SK-N-SH treated with all-trans-retinoic acid at 6 μM for 48 hours (cell line): ENCODE measurements at regions not wholly inside any gene's neighbourhood (a gene's known extent, or its start where the extent isn't known, plus 50 kb on each side); places are given as distances from the start of the nearest gene placed in this dataset.

Experiments
- ATAC-seq: fragments of 200-7000 bp; cut with Tn5 transposase; 3 replicates; pipeline ENCODE4 v1.9.1; 2020; ENCODE audit warnings: mild to moderate bottlenecking, moderate library complexity
- ARNTL ChIP-seq: fragments of 450-650 bp; formaldehyde crosslinking; IDR thresholded peaks from 2 replicates; pipeline ENCODE4 v1.5.0; 2020; ENCODE audit warnings: low read depth, mild to moderate bottlenecking, moderate library complexity, borderline replicate concordance
- BACH2 ChIP-seq: fragments of 250-450 bp; sonication (Bioruptor Pico); IDR thresholded peaks from 2 replicates; pipeline ENCODE4 v1.9.0; 2021; ENCODE audit warnings: mild to moderate bottlenecking, borderline replicate concordance
- CSDC2 ChIP-seq: fragments of 250-450 bp; sonication (Bioruptor Pico); IDR thresholded peaks from 2 replicates; pipeline ENCODE4 v1.5.0; 2020; ENCODE audit warnings: mild to moderate bottlenecking, moderate library complexity
- ESRRG ChIP-seq: fragments of 250-450 bp; sonication (Bioruptor Pico); IDR thresholded peaks from 2 replicates; pipeline ENCODE4 v1.6.1; 2021; ENCODE audit warnings: mild to moderate bottlenecking
- GLIS3 ChIP-seq: fragments of 250-450 bp; sonication (Bioruptor Pico); IDR thresholded peaks from 2 replicates; pipeline ENCODE4 v1.5.0; 2020; ENCODE audit warnings: mild to moderate bottlenecking, moderate library complexity
- ISL1 ChIP-seq: fragments of 250-450 bp; sonication (Bioruptor Pico); IDR thresholded peaks from 2 replicates; pipeline ENCODE4 v2.1.2; 2022; ENCODE audit warnings: mild to moderate bottlenecking, moderate library complexity
- OSR1 ChIP-seq: fragments of 250-450 bp; sonication (Bioruptor Pico); IDR thresholded peaks from 2 replicates; pipeline ENCODE4 v1.8.0; 2022; ENCODE audit warnings: moderate library complexity, mild to moderate bottlenecking, inconsistent platforms
- PATZ1 ChIP-seq: fragments of 250-450 bp; sonication (Bioruptor Pico); IDR thresholded peaks from 2 replicates; pipeline ENCODE4 v1.8.0; 2020; ENCODE audit warnings: mild to moderate bottlenecking, moderate library complexity, borderline replicate concordance
- PPARA ChIP-seq: fragments of 250-450 bp; sonication (Bioruptor Pico); IDR thresholded peaks from 2 replicates; pipeline ENCODE4 v1.5.0; 2020; ENCODE audit warnings: mild to moderate bottlenecking, borderline replicate concordance
- RARB ChIP-seq: fragments of 250-450 bp; sonication (Bioruptor Pico); IDR thresholded peaks from 2 replicates; pipeline ENCODE4 v1.8.0; 2021; ENCODE audit warnings: mild to moderate bottlenecking, moderate library complexity
- SNAI2 ChIP-seq: fragments of 250-450 bp; sonication (Bioruptor Pico); IDR thresholded peaks from 2 replicates; pipeline ENCODE4 v1.5.0; 2020; ENCODE audit warnings: mild to moderate bottlenecking, moderate library complexity
- TCF4 ChIP-seq: fragments of 250-450 bp; sonication (Bioruptor Pico); IDR thresholded peaks from 2 replicates; pipeline ENCODE4 v1.8.0; 2021; ENCODE audit warnings: mild to moderate bottlenecking, moderate library complexity, borderline replicate concordance
- TOX ChIP-seq: fragments of 250-450 bp; sonication (Bioruptor Pico); IDR thresholded peaks from 2 replicates; pipeline ENCODE4 v1.8.0; 2021; ENCODE audit warnings: mild to moderate bottlenecking, moderate library complexity, borderline replicate concordance
- ZC3H10 ChIP-seq: fragments of 250-450 bp; sonication (Bioruptor Pico); IDR thresholded peaks from 2 replicates; pipeline ENCODE4 v1.5.1; 2021; ENCODE audit warnings: mild to moderate bottlenecking, moderate library complexity
- ZFP30 ChIP-seq: fragments of 450-650 bp; formaldehyde crosslinking; IDR thresholded peaks from 2 replicates; pipeline ENCODE4 v1.5.0; 2022; ENCODE audit warnings: mild to moderate bottlenecking, moderate library complexity
- ZNF565 ChIP-seq: fragments of 450-650 bp; formaldehyde crosslinking; conservative IDR thresholded peaks from 2 replicates; pipeline ENCODE4 v1.5.0; 2020; ENCODE audit warnings: low read depth, mild to moderate bottlenecking, moderate library complexity
- ZNF70 ChIP-seq: fragments of 450-650 bp; formaldehyde crosslinking; IDR thresholded peaks from 2 replicates; pipeline ENCODE4 v1.5.0; 2020; ENCODE audit warnings: mild to moderate bottlenecking, moderate library complexity
- ZNF8 ChIP-seq: fragments of 450-650 bp; formaldehyde crosslinking; IDR thresholded peaks from 2 replicates; pipeline ENCODE4 v1.5.0; 2020; ENCODE audit warnings: mild to moderate bottlenecking, moderate library complexity
- TF ChIP-seq, protein P1 (sequence below): fragments of 250-450 bp; sonication (Bioruptor Pico); IDR thresholded peaks from 2 replicates; pipeline ENCODE4 v1.5.1; 2021; ENCODE audit warnings: mild to moderate bottlenecking, moderate library complexity
- TF ChIP-seq, protein P2 (sequence below): fragments of 250-450 bp; sonication (Bioruptor Pico); IDR thresholded peaks from 2 replicates; pipeline ENCODE4 v1.8.0; 2021; ENCODE audit warnings: low read depth, mild to moderate bottlenecking, moderate library complexity, borderline replicate concordance
- TF ChIP-seq, protein P3 (sequence below): fragments of 250-450 bp; sonication (Bioruptor Pico); IDR thresholded peaks from 2 replicates; pipeline ENCODE4 v1.5.0; 2020; ENCODE audit warnings: mild to moderate bottlenecking, moderate library complexity

- TF ChIP-seq, protein P1, sequence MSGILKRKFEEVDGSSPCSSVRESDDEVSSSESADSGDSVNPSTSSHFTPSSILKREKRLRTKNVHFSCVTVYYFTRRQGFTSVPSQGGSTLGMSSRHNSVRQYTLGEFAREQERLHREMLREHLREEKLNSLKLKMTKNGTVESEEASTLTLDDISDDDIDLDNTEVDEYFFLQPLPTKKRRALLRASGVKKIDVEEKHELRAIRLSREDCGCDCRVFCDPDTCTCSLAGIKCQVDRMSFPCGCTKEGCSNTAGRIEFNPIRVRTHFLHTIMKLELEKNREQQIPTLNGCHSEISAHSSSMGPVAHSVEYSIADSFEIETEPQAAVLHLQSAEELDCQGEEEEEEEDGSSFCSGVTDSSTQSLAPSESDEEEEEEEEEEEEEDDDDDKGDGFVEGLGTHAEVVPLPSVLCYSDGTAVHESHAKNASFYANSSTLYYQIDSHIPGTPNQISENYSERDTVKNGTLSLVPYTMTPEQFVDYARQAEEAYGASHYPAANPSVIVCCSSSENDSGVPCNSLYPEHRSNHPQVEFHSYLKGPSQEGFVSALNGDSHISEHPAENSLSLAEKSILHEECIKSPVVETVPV (CRISPR knock-in tag), result no peak
- no peak for TF ChIP-seq OSR1
Observed at GRCh38 chr2:120474486-120474885, 128.6 kb downstream of the INHBB start (continued).

- no peak for ATAC-seq
Observed at GRCh38 chr2:120476141-120476540, 130.2 kb downstream of the INHBB start.

DNA sequence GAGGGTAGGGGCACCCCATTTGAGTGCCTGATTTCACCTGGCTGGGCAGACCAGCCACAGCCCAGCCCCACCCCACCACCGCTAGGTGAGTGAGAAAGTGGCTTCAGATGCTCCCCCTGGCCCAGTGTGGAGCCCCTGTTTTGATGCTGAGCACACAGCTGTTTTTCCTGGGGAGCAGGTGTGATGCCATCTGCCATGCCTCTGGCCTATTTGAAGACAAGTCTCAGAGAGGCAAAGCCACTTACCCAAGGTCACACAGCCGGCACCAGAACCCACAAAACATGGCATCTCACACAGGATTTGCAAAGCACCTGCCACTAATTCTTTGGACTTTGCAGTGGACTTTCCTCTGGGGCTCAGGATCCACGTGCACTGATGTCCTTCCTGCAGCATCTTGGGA is 131.3 kb downstream of the INHBB start:
- ATAC-seq, result no peak
- TF ChIP-seq ARNTL, result no peak
- no peak for TF ChIP-seq ZC3H10 (CRISPR knock-in tag)
- no peak for TF ChIP-seq ZNF8 (CRISPR knock-in tag)
- TF ChIP-seq GLIS3, result no peak
- TF ChIP-seq ZNF565 (CRISPR knock-in tag), result no peak
- no peak for TF ChIP-seq TOX (CRISPR knock-in tag)
- TF ChIP-seq TCF4 (CRISPR knock-in tag), result no peak
- no peak for TF ChIP-seq RARB (CRISPR knock-in tag)
- no peak for TF ChIP-seq ISL1 (CRISPR knock-in tag)

More at GRCh38 chr2:120476141-120476540, 130.2 kb downstream of the INHBB start:
- TF ChIP-seq BACH2 (no peak), SNAI2 (no peak), CSDC2 (CRISPR knock-in tag) (no peak), ZC3H10 (CRISPR knock-in tag) (no peak), PATZ1 (CRISPR knock-in tag) (no peak)

- ATAC-seq, result no peak
- TF ChIP-seq, protein P2, sequence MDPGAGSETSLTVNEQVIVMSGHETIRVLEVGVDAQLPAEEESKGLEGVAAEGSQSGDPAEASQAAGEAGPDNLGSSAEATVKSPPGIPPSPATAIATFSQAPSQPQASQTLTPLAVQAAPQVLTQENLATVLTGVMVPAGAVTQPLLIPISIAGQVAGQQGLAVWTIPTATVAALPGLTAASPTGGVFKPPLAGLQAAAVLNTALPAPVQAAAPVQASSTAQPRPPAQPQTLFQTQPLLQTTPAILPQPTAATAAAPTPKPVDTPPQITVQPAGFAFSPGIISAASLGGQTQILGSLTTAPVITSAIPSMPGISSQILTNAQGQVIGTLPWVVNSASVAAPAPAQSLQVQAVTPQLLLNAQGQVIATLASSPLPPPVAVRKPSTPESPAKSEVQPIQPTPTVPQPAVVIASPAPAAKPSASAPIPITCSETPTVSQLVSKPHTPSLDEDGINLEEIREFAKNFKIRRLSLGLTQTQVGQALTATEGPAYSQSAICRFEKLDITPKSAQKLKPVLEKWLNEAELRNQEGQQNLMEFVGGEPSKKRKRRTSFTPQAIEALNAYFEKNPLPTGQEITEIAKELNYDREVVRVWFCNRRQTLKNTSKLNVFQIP (CRISPR knock-in tag), result no peak
- TF ChIP-seq, protein P1 (CRISPR knock-in tag), result no peak
- TF ChIP-seq RARB (CRISPR knock-in tag) (no peak), CSDC2 (CRISPR knock-in tag) (no peak), ZFP30 (CRISPR knock-in tag) (no peak), PPARA (CRISPR knock-in tag) (no peak), ZNF70 (CRISPR knock-in tag) (no peak), TOX (CRISPR knock-in tag) (no peak)
- TF ChIP-seq, all 23 proteins: peak for 0
Observed at GRCh38 chr2:120477831-120478481, 132.0 kb downstream of the INHBB start.

DNA sequence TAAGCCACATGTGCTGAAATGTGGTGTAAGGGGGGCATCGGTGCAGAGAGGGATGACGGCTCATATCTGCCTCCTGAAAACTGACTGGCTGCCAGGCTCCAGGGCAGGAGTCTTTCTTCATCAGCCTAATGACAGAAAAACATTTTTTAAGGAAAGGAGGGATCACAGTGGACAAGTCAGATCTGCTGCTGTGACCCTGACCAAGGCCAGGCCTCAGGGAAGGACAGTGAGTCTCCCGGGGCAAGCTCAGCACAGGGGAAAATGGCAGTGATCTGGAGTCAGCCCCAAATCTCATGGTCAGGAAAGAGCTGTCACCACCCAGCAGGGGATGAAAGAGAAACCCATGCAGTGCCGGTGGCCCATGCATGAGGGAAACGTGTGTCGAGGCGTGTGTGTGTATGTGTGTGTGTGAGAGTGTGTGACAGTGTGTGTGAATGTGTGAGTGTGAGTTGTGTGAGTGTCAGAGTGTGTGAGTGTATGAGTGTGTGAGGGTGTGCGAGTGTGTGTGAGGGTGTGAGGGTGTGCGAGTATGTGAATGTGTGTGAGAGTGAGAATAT is 134.5 kb downstream of the INHBB start:
- no peak for ATAC-seq
- TF ChIP-seq TCF4 (CRISPR knock-in tag) (no peak), PATZ1 (CRISPR knock-in tag) (no peak), ARNTL (no peak), TOX (CRISPR knock-in tag) (no peak), ZNF8 (CRISPR knock-in tag) (no peak), ZC3H10 (CRISPR knock-in tag) (no peak), SNAI2 (no peak), GLIS3 (no peak), ESRRG (CRISPR knock-in tag) (no peak), ZNF70 (CRISPR knock-in tag) (no peak), CSDC2 (CRISPR knock-in tag) (no peak), PPARA (CRISPR knock-in tag) (no peak), OSR1 (no peak)
- TF ChIP-seq, protein P3, sequence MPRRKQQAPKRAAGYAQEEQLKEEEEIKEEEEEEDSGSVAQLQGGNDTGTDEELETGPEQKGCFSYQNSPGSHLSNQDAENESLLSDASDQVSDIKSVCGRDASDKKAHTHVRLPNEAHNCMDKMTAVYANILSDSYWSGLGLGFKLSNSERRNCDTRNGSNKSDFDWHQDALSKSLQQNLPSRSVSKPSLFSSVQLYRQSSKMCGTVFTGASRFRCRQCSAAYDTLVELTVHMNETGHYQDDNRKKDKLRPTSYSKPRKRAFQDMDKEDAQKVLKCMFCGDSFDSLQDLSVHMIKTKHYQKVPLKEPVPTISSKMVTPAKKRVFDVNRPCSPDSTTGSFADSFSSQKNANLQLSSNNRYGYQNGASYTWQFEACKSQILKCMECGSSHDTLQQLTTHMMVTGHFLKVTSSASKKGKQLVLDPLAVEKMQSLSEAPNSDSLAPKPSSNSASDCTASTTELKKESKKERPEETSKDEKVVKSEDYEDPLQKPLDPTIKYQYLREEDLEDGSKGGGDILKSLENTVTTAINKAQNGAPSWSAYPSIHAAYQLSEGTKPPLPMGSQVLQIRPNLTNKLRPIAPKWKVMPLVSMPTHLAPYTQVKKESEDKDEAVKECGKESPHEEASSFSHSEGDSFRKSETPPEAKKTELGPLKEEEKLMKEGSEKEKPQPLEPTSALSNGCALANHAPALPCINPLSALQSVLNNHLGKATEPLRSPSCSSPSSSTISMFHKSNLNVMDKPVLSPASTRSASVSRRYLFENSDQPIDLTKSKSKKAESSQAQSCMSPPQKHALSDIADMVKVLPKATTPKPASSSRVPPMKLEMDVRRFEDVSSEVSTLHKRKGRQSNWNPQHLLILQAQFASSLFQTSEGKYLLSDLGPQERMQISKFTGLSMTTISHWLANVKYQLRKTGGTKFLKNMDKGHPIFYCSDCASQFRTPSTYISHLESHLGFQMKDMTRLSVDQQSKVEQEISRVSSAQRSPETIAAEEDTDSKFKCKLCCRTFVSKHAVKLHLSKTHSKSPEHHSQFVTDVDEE (CRISPR knock-in tag), result no peak
